K562 (cell line): ENCODE measurements at regions not wholly inside any gene's neighbourhood (a gene's known extent, or its start where the extent isn't known, plus 50 kb on each side); places are given as distances from the start of the nearest gene placed in this dataset.

Experiments
- ATF1 ChIP-seq, 2 experiments: fragments of 450-650 bp in 1 of 2; IDR thresholded peaks; 2 replicates each; pipeline ENCODE4 v1.6.1; 2016; ENCODE audit warnings: missing compliant biosample characterization in 1 of 2, missing genetic modification characterization in 1 of 2
- BACH1 ChIP-seq: fragments of 200-800 bp; sonication (Bioruptor generic); IDR thresholded peaks from 2 replicates; pipeline ENCODE4 v1.6.1; 2016; ENCODE audit warnings: missing genetic modification characterization, missing compliant biosample characterization
- CEBPB ChIP-seq: fragments of 450-650 bp; IDR thresholded peaks from 2 replicates; pipeline ENCODE4 v1.6.1; 2016; ENCODE audit warnings: missing genetic modification characterization, missing compliant biosample characterization
- ELF2 ChIP-seq: fragments of 250-450 bp; sonication (Bioruptor Pico); IDR thresholded peaks from 2 replicates; pipeline ENCODE4 v1.5.0; 2021; ENCODE audit warnings: mild to moderate bottlenecking
- ELK1 ChIP-seq: sonication (generic); formaldehyde crosslinking; IDR thresholded peaks from 2 replicates; pipeline ENCODE4 v1.8.1; 2022; ENCODE audit warnings: missing genetic modification reagents
- FOXK2 ChIP-seq, 2 experiments: fragments of 450-650 bp; IDR thresholded peaks in 1 of 2; conservative IDR thresholded peaks in 1 of 2; 2 replicates each; pipeline ENCODE4 v1.6.1; 2016; ENCODE audit warnings: low read depth in 2 of 2, mild to moderate bottlenecking in 1 of 2
- FOXM1 ChIP-seq, 2 experiments: fragments of 450-650 bp in 1 of 2; sonication (generic) in 1 of 2; formaldehyde crosslinking in 1 of 2; IDR thresholded peaks; 2 replicates each; pipeline versions ENCODE4 v1.6.1 to v1.9.0; 2017 to 2022; ENCODE audit warnings: low read depth in 2 of 2, mild to moderate bottlenecking in 2 of 2, missing genetic modification reagents in 1 of 2, moderate library complexity in 1 of 2
- JUND ChIP-seq, 2 experiments: IDR thresholded peaks; 2 replicates in 1 of 2; 3 replicates in 1 of 2; pipeline ENCODE4 v1.6.1; 2011; ENCODE audit warnings: borderline replicate concordance in 2 of 2, low read depth in 2 of 2, low read length in 2 of 2, improper control_type of control experiment in 1 of 2, missing biosample characterization in 1 of 2, missing genetic modification characterization in 1 of 2, missing genetic modification reagents in 1 of 2
- KDM2B ChIP-seq: fragments of 250-450 bp; sonication (Bioruptor Pico); IDR thresholded peaks from 2 replicates; pipeline ENCODE4 v1.8.0; 2021; ENCODE audit warnings: mild to moderate bottlenecking, moderate library complexity
- LCOR ChIP-seq: sonication (generic); formaldehyde crosslinking; IDR thresholded peaks from 2 replicates; pipeline ENCODE4 v1.8.0; 2022; ENCODE audit warnings: mild to moderate bottlenecking, missing genetic modification reagents
- MAFG ChIP-seq: fragments of 450-650 bp; conservative IDR thresholded peaks from 2 replicates; pipeline ENCODE4 v1.6.1; 2016; ENCODE audit warnings: missing genetic modification characterization, missing compliant biosample characterization
- MTF1 ChIP-seq: fragments of 250-450 bp; sonication (Bioruptor Pico); IDR thresholded peaks from 2 replicates; pipeline ENCODE4 v1.9.0; 2021; ENCODE audit warnings: moderate library complexity, mild to moderate bottlenecking, inconsistent platforms, borderline replicate concordance
- MYC ChIP-seq, 2 experiments: fragments of 250-450 bp in 1 of 2; sonication (Bioruptor Pico) in 1 of 2; IDR thresholded peaks; 2 replicates each; pipeline versions ENCODE4 v1.5.1 to v1.6.1; 2012 to 2021; ENCODE audit warnings: low read depth in 2 of 2, borderline replicate concordance in 1 of 2, improper control_type of control experiment in 1 of 2, low read length in 1 of 2, mild to moderate bottlenecking in 1 of 2, moderate library complexity in 1 of 2
- NCOR1 ChIP-seq: fragments of 450-650 bp; IDR thresholded peaks from 2 replicates; pipeline ENCODE4 v1.6.1; 2016; ENCODE audit warnings: mild to moderate bottlenecking, moderate library complexity
- NFE2L1 ChIP-seq: fragments of 450-650 bp; IDR thresholded peaks from 2 replicates; pipeline ENCODE4 v1.6.1; 2016; ENCODE audit warnings: missing genetic modification characterization, low read depth, mild to moderate bottlenecking, missing compliant biosample characterization, moderate library complexity, borderline replicate concordance
- PRDM10 ChIP-seq: fragments of 450-650 bp; IDR thresholded peaks from 2 replicates; pipeline ENCODE4 v1.6.1; 2018; ENCODE audit not compliant: partially characterized antibody
- SLC30A9 ChIP-seq: fragments of 250-450 bp; sonication (Bioruptor Pico); IDR thresholded peaks from 2 replicates; pipeline ENCODE4 v1.8.0; 2022; ENCODE audit warnings: mild to moderate bottlenecking, moderate library complexity
- TAF7 ChIP-seq: fragments of 450-650 bp; IDR thresholded peaks from 2 replicates; pipeline ENCODE4 v1.6.1; 2016; ENCODE audit warnings: missing genetic modification characterization, missing compliant biosample characterization
- TCF3 ChIP-seq: sonication (generic); formaldehyde crosslinking; IDR thresholded peaks from 2 replicates; pipeline ENCODE4 v1.4.0; 2020; ENCODE audit warnings: mild to moderate bottlenecking, missing genetic modification reagents
- ZBTB1 ChIP-seq: sonication (generic); formaldehyde crosslinking; IDR thresholded peaks from 2 replicates; pipeline ENCODE4 v1.8.1; 2023; ENCODE audit warnings: missing genetic modification reagents, low read depth, mild to moderate bottlenecking, borderline replicate concordance

GRCh38 chr11:95512682-95513081 is 276.9 kb downstream of the FAM76B start (continued):
- TF ChIP-seq PRDM10 (no peak), ATF1 (CRISPR knock-in tag; IDR thresholded peaks at IDR 0.05) (no peak), ATF1 (tag; IDR thresholded peaks at IDR 0.05) (peak; percentile 16; the same call in 1 of the 2 replicates), LCOR (CRISPR knock-in tag) (no peak), TAF7 (tag) (no peak), MTF1 (no peak), NFE2L1 (tag) (no peak), KDM2B (CRISPR knock-in tag) (no peak), TCF3 (CRISPR knock-in tag) (no peak), MYC (IDR thresholded peaks at IDR 0.05; ENCODE audit: low read depth, low read length) (no peak), MYC (CRISPR knock-in tag; IDR thresholded peaks at IDR 0.05; ENCODE audit: borderline replicate concordance, low read depth) (no peak), SLC30A9 (CRISPR knock-in tag) (no peak), NCOR1 (peak; percentile 45), MAFG (tag) (peak; percentile 55), BACH1 (tag) (no peak; the same call in 1 of the 2 replicates), ELF2 (CRISPR knock-in tag) (no peak), ZBTB1 (CRISPR knock-in tag) (no peak), JUND (IDR thresholded peaks at IDR 0.05; ENCODE audit: borderline replicate concordance, low read depth, low read length) (peak; percentile 91), JUND (tag; IDR thresholded peaks at IDR 0.05; ENCODE audit: borderline replicate concordance, low read depth, low read length) (peak; percentile 91; the same call in 2 of the 3 replicates), CEBPB (tag) (peak; percentile 98), FOXK2 (conservative IDR thresholded peaks at IDR 0.05 in 1 of 2, IDR thresholded peaks at IDR 0.05 in 1 of 2; ENCODE audit: low read depth in 2 of 2) (peak; percentile 83 to 86), ELK1 (no peak), FOXM1 (IDR thresholded peaks at IDR 0.05; ENCODE audit: low read depth) (no peak), FOXM1 (CRISPR knock-in tag; IDR thresholded peaks at IDR 0.05; ENCODE audit: low read depth) (no peak)
